Duodenal mucosa (tissue), 2 donors: ENCODE measurements at regions not wholly inside any gene's neighbourhood (a gene's known extent, or its start where the extent isn't known, plus 50 kb on each side); places are given as distances from the start of the nearest gene placed in this dataset.

ENCODE experiments used
- H3K27ac ChIP-seq: one replicate; pipeline ENCODE4 v1.7.0; 2013; ENCODE audit warnings: low read depth, low read length
- H3K27me3 ChIP-seq, 2 donors: one replicate each; pipeline ENCODE4 v1.7.0; 2013; ENCODE audit warnings: low read length in 2 of 2, control low read depth in 1 of 2; ENCODE audit not compliant: insufficient read depth in 2 of 2, control insufficient read depth in 1 of 2
- H3K36me3 ChIP-seq, 2 donors: one replicate each; pipeline ENCODE4 v1.7.0; 2013; ENCODE audit warnings: low read length in 2 of 2, control low read depth in 1 of 2; ENCODE audit not compliant: insufficient read depth in 2 of 2, control insufficient read depth in 1 of 2
- H3K4me1 ChIP-seq, 2 donors: one replicate each; pipeline ENCODE4 v1.7.0; 2013; ENCODE audit warnings: low read length in 2 of 2, control low read depth in 1 of 2; ENCODE audit not compliant: insufficient read depth in 2 of 2, control insufficient read depth in 1 of 2
- H3K4me3 ChIP-seq, 2 donors: one replicate each; pipeline ENCODE4 v1.7.0; 2013; ENCODE audit warnings: low read length in 2 of 2, low read depth in 1 of 2
- H3K9ac ChIP-seq, 2 donors: one replicate each; pipeline ENCODE4 v1.7.0; 2013; ENCODE audit warnings: low read length in 2 of 2, low read depth in 1 of 2
- H3K9me3 ChIP-seq, 2 donors: one replicate each; pipeline ENCODE4 v1.7.0; 2013; ENCODE audit warnings: low read length in 2 of 2, control low read depth in 1 of 2; ENCODE audit not compliant: control insufficient read depth in 1 of 2

- Histone ChIP-seq H3K36me3 (no peaks in the 10 kb centered on the region), H3K27ac (no peak overlapping the region), H3K9ac (no peak overlapping the region), H3K9me3 (no peaks in the 10 kb centered on the region), H3K4me1 (peaks cover 0 to 4% of the 10 kb centered on the region in 2 donors), H3K4me3 (no peak overlapping the region), H3K27me3 (no peaks in the 10 kb centered on the region)
These were observed 83.1 kb upstream of the NCAM1 start for GRCh38 chr11:112878033-112878601.

GRCh38 chr11:112880495-112880894 is 80.7 kb upstream of the NCAM1 start:
- no peaks in the 10 kb centered on the region for H3K36me3 ChIP-seq
- H3K27me3 ChIP-seq, result no peaks in the 10 kb centered on the region
- H3K4me1 ChIP-seq, result peaks cover 0 to 4% of the 10 kb centered on the region in 2 donors
- no peak overlapping the region for H3K27ac ChIP-seq
- H3K9me3 ChIP-seq, result no peaks in the 10 kb centered on the region
- no peak overlapping the region for H3K9ac ChIP-seq
- H3K4me3 ChIP-seq, result no peak overlapping the region

- H3K27me3 ChIP-seq, result no peaks in the 10 kb centered on the region
- H3K4me1 ChIP-seq, result peaks cover 0 to 4% of the 10 kb centered on the region in 2 donors
- H3K27ac ChIP-seq, result no peak overlapping the region
- H3K9ac ChIP-seq, result no peak overlapping the region
- H3K36me3 ChIP-seq, result no peaks in the 10 kb centered on the region
- H3K9me3 ChIP-seq, result no peaks in the 10 kb centered on the region
- peak overlapping the region; percentile 18 to 60 for H3K4me3 ChIP-seq
These were observed 79.8 kb upstream of the NCAM1 start for GRCh38 chr11:112881461-112881860.

GRCh38 chr11:112882494-112883381 is 78.5 kb upstream of the NCAM1 start:
- H3K27me3 ChIP-seq, result no peaks in the 10 kb centered on the region
- H3K36me3 ChIP-seq, result no peaks in the 10 kb centered on the region
- H3K4me3 ChIP-seq, result no peak overlapping the region
- H3K9me3 ChIP-seq, result no peaks in the 10 kb centered on the region
- no peak overlapping the region for H3K27ac ChIP-seq
- peaks cover 0 to 4% of the 10 kb centered on the region in 2 donors for H3K4me1 ChIP-seq
- H3K9ac ChIP-seq, result no peak overlapping the region

- no peak overlapping the region for H3K9ac ChIP-seq
- no peaks in the 10 kb centered on the region for H3K27me3 ChIP-seq
- no peak overlapping the region for H3K4me3 ChIP-seq
- no peak overlapping the region for H3K27ac ChIP-seq
- H3K9me3 ChIP-seq, result no peaks in the 10 kb centered on the region
- H3K4me1 ChIP-seq, result peaks cover 0 to 4% of the 10 kb centered on the region in 2 donors
- no peaks in the 10 kb centered on the region for H3K36me3 ChIP-seq
These were observed 77.0 kb upstream of the NCAM1 start for GRCh38 chr11:112884012-112884767.

- H3K36me3 ChIP-seq, result no peaks in the 10 kb centered on the region
- no peak overlapping the region for H3K9ac ChIP-seq
- peaks cover 0 to 4% of the 10 kb centered on the region in 2 donors for H3K4me1 ChIP-seq
- no peak overlapping the region for H3K4me3 ChIP-seq
- no peaks in the 10 kb centered on the region for H3K27me3 ChIP-seq
- no peaks in the 10 kb centered on the region for H3K9me3 ChIP-seq
- H3K27ac ChIP-seq, result no peak overlapping the region
These were observed 75.3 kb upstream of the NCAM1 start for GRCh38 chr11:112885744-112886433.

- Histone ChIP-seq H3K4me3 (no peak overlapping the region), H3K36me3 (no peaks in the 10 kb centered on the region), H3K4me1 (no peaks in the 10 kb centered on the region), H3K27ac (no peak overlapping the region), H3K27me3 (no peaks in the 10 kb centered on the region), H3K9me3 (no peaks in the 10 kb centered on the region), H3K9ac (no peak overlapping the region)
These were observed 74.5 kb upstream of the NCAM1 start for GRCh38 chr11:112886434-112887370.

- H3K4me3 ChIP-seq, result no peak overlapping the region
- no peak overlapping the region for H3K27ac ChIP-seq
- no peaks in the 10 kb centered on the region for H3K36me3 ChIP-seq
- H3K4me1 ChIP-seq, result no peaks in the 10 kb centered on the region
- no peak overlapping the region for H3K9ac ChIP-seq
- no peaks in the 10 kb centered on the region for H3K9me3 ChIP-seq
- no peaks in the 10 kb centered on the region for H3K27me3 ChIP-seq
These were observed 71.8 kb upstream of the NCAM1 start for GRCh38 chr11:112889446-112889845.

- Histone ChIP-seq H3K9me3 (no peaks in the 10 kb centered on the region), H3K9ac (no peak overlapping the region), H3K4me3 (no peak overlapping the region), H3K4me1 (no peaks in the 10 kb centered on the region), H3K27ac (no peak overlapping the region), H3K27me3 (no peaks in the 10 kb centered on the region), H3K36me3 (no peaks in the 10 kb centered on the region)
These were observed 61.8 kb upstream of the NCAM1 start for GRCh38 chr11:112899235-112900006.
